HG03354 (cell line): ENCODE measurements at regions not wholly inside any gene's neighbourhood (a gene's known extent, or its start where the extent isn't known, plus 50 kb on each side); places are given as distances from the start of the nearest gene placed in this dataset.
"Not testable (repeated sequence)": the region's sequence is repeated elsewhere in the genome, so short reads cannot be mapped to it uniquely, and the experiment has no call there.

Experiments
- ATAC-seq: cut with Tn5 transposase; IDR thresholded peaks from one replicate; pipeline ENCODE4 v1.9.1; 2021; ENCODE audit warnings: mild to moderate bottlenecking; ENCODE audit not compliant: unreplicated experiment, poor library complexity, severe bottlenecking

DNA sequence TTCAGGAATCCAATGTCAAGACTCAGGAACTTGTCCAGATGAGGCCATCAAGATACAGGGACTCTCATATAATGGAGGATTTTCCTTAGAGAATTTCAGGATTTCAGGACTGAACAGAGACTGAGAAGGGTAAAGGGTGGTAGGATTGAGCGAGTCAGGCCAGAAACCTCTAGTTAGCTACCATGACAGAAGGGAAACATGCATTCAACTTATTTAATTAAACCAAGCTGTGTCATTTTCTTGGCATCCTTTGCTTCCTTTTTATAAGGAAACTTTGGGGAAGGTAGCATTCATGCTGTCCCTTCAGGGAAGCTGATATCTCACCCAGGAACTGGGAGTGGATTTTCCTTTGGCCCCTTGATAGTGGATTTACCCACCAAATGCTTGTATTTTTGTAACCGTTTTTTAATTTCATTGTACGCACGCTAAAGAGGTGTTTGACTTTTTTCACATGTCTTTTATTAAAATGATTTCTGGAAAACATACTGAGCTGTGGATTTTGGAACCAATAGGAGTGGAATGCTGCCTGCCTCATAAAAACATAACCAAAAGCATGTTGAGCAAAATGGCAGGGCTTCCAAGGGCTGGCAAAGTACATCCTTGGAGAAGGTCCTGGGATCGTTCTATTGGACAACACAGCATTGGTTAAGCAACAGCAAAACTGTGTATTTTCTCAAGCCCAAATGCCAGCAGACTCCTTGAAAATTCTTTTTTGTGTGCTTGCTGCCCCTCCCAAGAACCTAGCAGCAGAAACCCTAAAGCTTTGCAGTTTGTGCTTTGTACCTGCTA is 104.5 kb downstream of the CXCL12 start:
- no peak for ATAC-seq

DNA sequence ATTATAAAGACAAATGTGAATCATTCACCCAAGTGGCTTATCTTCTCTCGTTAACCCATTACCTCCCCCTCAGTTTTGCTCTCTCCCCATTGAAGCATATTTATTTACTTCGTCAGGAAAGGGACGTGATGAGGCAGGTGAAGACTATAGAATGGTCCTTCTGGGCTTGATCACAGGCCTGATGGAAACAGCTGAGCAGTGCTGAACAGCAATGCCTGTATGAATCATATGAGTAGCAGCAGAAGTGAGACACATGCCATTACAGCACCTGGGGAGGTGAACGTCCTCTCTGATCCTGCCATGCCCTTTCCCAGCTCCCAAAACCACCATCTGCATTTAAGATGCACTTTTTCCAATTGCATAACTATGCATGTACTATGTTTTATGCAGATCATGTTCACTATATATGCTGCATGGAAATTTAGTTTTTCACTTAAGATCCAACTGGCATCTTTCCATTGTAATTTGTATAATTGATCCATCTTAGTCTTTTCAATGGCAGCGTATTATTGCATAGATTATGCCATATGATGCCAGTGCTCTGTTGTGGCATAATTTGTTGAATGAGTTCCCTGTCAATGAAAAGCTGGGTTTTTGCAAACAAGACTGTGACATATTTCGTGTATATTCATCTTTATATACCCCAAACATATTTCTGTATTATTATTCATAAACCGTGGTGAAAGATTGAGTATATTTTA is 105.3 kb downstream of the CXCL12 start:
- ATAC-seq = no peak

DNA sequence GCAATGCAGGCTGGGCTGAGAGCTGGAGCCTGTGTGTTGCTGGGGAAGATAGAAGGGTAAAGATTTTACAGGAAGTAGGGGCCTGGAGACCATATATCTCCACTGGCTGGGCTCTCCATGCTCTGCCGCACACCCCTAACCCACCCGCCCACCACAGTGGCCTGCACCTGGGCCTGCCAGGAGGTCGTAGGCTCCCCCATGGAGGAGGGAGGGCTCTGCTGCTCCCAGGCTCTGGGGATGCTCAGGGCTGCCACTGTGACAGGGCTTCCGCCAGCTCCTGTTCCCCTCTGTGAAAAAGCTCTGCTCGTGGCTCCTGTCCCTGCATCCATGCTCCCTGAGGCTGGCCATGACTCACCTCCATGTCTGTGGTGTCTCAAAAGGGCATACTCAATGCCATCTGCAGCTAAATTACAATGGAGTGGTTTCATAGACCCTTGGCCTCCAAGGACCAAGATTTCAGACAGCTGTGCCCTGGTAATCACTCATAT is 106.0 kb downstream of the CXCL12 start:
- ATAC-seq = no peak

DNA sequence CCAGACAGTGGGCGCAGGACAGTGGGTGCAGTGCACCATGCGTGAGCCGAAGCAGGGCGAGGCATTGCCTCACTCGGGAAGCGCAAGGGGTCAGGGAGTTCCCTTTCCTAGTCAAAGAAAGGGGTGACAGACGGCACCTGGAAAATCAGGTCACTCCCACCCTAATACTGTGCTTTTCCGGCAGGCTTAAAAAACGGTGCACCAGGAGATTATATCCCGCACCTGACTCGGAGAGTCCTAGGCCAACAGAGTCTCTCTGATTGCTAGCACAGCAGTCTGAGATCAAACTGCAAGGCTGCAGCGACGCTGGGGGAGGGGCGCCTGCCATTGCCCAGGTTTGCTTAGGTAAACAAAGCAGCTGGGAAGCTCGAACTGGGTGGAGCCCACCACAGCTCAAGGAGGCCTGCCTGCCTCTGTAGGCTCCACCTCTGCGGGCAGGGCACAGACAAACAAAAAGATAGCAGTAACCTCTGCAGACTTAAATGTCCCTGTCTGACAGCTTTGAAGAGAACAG is 116.4 kb downstream of the CXCL12 start:
- ATAC-seq = not testable (repeated sequence)

DNA sequence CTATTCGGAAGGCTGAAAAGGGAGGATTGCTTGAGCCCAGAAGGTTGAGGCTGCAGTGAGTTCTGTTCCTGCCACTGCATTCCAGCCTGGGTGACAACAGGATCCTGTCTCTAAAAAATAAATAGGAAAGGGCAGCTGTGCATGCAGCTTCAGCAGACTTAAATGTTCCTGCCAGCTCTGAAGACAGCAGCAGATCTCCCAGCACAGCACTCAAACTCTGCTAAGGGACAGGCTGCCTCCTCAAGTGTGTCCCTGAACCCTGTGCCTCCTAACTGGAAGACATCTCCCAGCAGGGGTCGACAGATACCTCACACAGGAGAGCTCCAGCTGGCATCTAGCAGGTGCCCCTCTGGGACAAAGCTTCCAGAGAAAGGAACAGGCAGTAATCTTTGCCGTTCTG is 117.9 kb downstream of the CXCL12 start:
- no peak for ATAC-seq

DNA sequence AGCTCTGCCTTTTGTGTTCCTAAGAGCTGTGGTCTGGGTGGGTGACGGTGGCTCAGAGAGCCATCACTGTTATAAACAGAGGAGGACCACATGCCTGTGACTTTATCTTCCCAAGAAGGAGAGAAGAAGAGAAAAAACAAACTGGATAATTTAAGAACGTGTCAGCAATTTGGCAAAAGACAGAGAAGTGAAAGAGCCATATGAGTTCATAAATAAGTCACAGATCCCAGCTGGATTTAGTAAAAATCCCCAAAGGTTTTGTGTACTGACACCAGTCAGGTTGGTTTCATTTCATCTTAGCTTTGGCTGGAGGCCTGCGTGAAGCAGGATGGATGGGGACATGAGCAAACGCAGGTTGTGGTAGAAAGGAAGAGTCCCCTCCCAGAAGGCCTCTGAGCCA is 120.7 kb downstream of the CXCL12 start:
- ATAC-seq = no peak

DNA sequence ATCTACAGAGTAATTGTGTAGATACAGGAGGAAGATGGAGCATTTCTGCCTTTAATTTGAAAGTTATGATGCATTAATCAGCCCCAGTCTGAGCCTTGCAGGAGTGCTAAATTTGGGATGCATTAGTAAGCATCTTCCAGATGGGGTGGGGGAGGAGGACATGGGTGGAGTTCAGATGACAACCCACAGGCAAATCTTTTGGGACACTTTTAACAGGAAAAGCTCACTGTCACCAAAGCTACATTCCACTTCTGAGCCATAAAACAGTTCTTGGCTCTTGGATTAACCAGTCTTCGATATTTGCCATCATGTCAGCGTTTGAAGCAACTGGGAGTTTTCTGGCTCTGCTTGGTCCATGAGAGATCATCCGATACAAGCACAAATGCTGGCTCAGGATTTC is 121.1 kb downstream of the CXCL12 start:
- ATAC-seq = no peak

DNA sequence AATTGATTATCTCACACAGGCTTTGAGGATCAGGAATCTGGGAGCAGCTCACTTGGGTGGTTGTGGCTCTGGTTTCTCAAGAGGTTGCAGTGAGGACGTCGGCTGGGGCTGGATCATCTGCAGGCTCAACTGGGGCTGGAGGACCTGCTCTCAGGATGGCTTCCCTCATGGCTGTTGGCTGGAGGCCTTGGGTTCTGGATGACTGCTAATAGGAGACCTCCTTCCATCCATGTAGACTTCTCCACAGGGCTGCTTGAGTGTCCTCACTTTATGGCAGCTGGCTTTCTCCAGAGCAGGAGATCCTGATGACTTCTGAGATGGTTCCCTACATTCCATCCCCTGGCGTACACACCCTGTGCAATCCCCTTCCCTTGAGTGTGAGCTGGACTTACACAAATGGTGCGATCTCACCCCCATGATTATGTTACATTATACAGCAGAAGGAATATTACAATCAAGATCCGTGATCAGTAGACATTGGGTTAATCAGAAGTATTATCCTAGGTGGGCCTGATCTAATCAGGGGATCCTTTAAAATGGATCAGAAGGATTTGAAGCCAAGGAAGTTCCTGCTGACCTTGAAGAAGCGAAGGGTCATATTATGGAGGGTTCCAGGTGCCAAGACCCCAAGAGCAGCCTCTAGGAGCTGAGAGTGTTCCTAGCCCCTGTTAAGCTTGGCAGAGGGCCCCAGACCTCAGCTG is 122.2 kb downstream of the CXCL12 start:
- ATAC-seq = no peak

DNA sequence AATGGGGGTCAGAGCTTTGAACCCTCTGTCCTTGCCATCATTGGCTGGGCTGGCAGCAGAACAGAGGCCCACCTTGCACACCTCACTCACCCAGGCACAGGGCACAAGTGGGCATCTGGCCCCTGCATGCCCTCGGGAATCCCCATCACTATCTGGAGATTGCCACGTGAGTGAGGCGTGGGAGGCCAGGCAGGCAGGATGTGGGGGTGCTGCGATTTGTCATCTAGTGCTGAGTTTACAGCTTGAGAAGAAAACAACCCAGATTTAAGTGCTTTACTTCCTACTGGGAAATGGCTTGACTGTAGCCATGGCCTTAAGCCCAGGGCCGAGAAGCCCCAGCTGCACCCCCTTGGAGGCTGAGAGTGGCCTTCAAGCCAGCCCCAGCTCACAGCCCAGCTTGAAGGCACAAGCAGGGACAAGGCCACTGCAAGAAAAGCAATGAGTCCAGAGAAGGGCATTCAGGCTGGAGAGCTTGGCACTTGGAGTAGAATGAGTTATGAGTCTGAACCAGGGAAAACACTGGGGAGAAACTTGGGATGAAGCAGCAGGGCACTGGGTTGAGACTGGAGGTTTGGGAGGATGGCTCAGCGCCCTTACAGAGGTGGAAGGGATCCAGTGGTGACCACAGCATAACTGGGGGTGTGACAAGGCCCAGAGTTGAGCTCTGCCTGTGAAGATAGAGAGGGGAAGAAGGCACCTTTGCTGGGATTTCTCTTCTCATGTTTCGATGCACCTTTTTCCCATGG is 123.0 kb downstream of the CXCL12 start:
- no peak for ATAC-seq

DNA sequence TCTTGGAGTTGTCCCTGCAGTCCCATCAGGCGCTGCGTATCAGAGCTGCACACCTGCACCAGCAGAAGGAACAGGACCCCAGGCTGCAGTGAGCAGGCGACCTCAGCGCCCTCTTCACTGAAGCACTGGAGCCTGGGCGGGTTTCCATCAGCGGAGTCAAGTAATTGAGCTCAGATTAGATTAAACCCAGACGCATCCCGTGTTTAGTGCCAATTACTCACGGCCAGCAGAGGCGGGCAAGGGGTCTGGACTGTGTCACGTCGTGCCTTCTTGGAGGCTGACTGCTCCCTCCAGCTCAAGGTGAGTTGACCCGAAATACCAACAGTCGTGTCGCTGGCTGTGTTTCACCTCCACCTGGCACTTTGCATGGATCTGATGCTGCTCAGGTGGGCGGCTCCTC is 123.6 kb downstream of the CXCL12 start:
- no peak for ATAC-seq

DNA sequence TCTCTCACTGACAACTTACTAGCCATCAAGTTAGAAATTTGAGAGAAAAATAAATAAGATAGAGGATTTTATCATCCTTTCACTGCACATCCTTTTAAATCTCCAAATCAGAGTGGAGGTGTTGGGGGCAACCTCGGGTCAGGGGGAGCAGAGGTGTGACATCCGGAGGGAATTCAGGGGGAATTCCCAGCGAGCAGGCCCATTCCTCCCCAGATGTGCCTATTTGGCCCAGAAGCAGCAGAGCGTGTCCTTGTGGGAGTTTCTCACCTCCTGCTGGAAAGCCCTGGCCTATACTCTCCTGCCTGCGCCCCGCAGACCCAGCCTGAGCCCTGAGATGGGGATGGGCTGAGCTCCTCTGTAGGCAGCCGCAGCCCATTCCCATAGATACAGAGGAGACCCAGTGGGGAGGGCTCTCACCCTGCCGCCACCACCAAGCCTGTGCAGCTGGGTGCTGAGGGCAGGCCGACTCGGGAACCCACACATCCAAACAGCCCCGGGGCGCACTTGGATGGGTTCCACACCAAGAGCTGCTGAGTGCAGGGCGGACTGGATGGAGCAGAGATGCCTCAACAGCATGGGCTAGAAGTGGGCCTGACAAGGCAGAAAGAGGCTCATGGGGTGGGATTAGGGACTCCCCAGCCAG is 124.5 kb downstream of the CXCL12 start:
- ATAC-seq = no peak

DNA sequence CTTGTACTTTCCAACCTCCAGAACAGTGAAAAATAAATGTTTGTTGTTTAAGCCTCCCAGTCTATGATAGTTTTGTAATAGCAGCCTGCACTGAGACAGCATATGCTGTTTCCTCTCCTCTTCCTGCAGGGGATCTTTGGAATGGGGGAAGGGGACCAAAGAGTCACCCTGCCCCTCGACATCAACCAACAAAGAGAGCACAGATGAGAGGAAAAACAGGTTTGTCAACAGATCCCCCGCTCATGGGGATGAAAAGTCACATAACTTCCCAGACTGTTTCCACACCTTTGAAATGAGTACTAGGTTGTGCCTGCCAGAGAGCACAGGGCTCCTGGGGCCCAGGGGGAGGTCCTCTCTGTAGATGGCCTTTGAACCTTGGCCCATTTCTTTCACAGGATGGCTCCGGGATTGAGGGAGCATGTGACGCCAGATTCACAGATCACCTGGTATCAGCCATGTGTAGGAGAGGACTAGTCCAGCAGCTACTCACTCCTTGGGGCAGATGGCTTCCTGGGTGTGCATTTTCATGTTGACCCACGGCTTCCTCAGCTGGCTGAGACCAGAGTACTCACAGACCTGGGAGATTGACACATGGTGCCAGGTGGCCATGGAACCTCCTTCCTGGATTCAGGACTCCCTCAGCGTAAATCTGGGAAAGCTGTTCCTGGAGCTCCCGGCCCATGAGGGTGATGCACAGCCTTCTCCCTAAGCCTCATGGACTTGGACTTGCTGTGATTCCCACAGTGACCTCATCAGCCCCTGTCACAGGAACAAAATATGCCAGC is 125.6 kb downstream of the CXCL12 start:
- no peak for ATAC-seq

DNA sequence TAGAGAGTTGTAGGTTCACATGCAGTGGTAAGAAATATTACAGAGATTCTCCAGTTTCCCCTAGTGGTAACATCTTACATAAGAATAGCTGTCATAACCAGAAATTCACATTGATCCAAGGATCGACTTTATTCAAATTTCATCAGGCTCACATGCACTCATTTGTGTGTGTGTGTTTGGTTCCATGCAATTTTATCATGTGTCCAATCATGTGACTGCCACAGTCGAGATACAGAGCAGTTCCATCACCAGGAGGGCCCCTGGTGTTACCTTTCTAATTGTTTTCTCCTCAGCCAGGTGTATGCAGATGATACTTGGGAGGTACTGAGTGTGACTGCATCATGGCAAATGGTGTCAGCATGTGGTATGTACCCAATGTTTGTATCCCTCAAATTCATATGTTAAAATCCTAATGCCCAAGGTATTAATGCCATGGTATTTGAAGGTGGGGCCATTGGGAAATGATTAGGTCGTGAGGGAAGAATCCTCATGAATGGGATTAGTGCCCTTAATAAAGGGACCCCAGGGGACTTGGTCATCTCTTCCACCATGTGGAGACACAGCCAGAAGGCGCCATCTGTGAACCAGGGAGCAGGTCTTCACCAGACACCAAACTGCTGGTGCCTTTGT is 126.3 kb downstream of the CXCL12 start:
- no peak for ATAC-seq

DNA sequence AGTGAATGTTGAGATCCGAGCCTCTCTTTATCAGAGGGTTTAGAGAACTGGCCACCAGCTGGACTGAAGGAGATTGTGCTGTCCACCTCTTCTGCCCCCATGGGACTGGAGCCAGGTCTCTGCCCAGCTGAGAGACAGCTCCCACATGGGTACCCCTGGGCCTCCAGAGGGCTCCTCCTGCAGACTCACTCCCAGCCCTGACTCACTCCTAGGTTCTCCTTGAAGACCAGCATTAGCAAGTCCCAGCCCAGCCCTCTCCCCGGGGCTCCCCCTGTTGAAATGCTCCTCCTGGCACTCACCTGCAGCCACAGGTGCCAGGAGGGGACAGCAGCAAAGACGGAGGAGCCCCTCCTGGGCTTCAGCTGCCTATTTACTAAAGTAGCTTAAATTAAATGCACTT is 126.9 kb downstream of the CXCL12 start:
- no peak for ATAC-seq

DNA sequence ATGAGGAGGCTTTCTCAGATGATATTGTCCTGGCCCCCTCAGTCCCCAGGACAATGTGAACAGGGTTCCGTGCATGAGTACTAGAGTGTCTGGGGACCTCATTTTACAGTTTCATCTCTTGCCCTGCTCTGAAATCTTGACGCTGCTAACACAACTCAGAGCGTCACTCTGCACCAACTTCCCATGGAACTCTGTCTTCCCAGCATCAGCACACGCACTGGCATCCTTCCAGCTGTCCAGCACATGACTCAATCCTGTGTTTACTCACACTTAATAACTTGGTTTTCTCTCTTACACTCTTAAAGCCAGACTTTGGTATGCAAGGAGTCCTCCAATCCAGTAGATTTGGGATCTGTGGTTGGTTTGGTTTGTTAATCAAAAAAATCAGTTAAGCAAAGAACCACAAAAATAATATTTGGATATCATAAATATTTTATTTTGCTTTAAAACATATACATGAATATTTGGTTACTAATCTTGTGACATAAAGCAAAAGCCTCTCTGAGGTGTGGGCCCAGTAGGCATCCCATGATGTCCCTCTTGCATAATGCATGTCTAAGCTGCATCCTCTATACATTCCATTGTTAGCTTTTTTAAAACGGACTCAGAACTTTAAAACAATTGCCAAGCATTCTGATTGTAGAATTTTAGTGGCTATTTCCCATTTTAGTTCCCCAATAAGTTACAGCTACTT is 131.0 kb downstream of the CXCL12 start:
- no peak for ATAC-seq

DNA sequence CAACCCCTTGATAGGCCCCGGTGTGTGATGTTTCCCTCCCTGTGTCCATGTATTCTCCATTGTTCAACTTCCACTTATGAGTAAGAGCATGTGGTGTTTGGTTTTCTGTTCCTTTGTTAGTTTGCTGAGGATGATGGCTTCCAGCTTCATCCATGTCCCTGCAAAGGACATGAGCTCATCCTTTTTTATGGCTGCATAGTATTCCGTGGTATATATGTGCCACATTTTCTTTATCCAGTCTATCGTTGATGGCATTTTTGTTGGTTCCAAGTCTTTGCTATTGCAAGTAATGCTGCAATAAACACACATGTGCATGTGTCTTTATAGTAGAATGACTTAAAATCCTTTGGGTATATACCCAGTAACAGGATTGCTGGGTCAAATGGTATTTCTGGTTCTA is 132.3 kb downstream of the CXCL12 start:
- ATAC-seq = not testable (repeated sequence)

DNA sequence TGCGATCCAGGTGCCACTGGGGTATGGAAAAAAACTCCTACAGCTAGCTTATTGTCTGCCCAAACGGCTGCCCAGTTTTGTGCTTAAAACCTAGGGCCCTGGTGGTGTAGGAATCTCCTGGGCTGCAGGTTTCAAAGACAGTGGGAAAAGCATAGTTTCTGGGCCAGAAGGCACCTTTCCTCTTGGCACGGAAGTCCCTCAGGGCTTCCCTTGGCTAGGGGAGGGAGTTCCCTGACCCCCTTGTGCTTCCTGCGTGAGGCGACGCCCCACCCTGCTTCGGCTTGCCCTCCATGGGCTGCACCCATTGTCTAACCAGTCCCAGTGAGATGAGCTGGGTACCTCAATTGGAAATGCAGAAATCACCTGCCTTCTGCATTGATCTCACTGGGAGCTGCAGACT is 135.0 kb downstream of the CXCL12 start:
- not testable (repeated sequence) for ATAC-seq

DNA sequence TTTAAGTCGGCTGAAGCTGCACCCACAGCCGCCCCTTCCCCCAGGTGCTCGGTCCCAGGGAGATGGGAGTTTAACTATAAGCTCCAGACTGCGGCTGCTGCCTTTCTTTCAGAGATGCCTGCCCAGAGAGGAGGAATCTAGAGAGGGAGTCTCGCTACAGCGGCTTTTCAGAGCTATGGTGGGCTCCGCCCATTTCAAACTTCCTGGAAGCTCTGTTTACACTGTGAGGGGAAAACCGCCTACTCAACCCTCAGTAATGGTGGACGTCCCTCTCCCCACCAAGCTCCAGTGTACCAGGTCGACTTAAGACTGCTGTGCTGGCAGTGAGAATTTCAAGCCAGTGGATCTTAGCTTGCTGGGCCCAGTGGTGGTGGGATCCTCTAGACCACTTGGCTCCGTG is 135.4 kb downstream of the CXCL12 start:
- ATAC-seq = no peak
